ENCODE measurements at regions not wholly inside any gene's neighbourhood (a gene's known extent, or its start where the extent isn't known, plus 50 kb on each side); places are given as distances from the start of the nearest gene placed in this dataset.

GRCh38 chr2:78973630-78974029 is 51.9 kb upstream of the REG3G start:
- no TSS peak for BruUV-seq (replicated peaks)
- H3K27me3 ChIP-seq (replicated peaks; ENCODE audit: control insufficient read depth, insufficient read depth, low read length): no peaks in the 10 kb centered on the region
- no peaks in the 10 kb centered on the region for H3K27me3 Mint-ChIP-seq (ENCODE audit: insufficient read depth, unreplicated experiment)
- H3K36me3 ChIP-seq (ENCODE audit: control insufficient read depth, insufficient read depth, low read length): no peaks in the 10 kb centered on the region
- no peaks in the 10 kb centered on the region for H3K4me1 ChIP-seq
- H3K4me3 Mint-ChIP-seq (ENCODE audit: unreplicated experiment): no peak overlapping the region
- intact Hi-C loops (cut with micrococcal nuclease; ENCODE audit: unreplicated experiment): loop anchor here (10.0 kb wide), 1 partner anchor 429 kb away; no protein-coding TSS in a partner anchor
- H3K27ac Mint-ChIP-seq (ENCODE audit: unreplicated experiment): no peak overlapping the region
- ChIA-PET CTCF (no interaction called here), POLR2A (no interaction called here)
- H3K9me3 ChIP-seq: no peaks in the 10 kb centered on the region
- no peak for DNase-seq
- H3K4me3 ChIP-seq (ENCODE audit: low read depth, low read length): no peak overlapping the region
- H3K4me1 Mint-ChIP-seq (ENCODE audit: low read depth, unreplicated experiment): no peaks in the 10 kb centered on the region
- TF ChIP-seq, protein P1, sequence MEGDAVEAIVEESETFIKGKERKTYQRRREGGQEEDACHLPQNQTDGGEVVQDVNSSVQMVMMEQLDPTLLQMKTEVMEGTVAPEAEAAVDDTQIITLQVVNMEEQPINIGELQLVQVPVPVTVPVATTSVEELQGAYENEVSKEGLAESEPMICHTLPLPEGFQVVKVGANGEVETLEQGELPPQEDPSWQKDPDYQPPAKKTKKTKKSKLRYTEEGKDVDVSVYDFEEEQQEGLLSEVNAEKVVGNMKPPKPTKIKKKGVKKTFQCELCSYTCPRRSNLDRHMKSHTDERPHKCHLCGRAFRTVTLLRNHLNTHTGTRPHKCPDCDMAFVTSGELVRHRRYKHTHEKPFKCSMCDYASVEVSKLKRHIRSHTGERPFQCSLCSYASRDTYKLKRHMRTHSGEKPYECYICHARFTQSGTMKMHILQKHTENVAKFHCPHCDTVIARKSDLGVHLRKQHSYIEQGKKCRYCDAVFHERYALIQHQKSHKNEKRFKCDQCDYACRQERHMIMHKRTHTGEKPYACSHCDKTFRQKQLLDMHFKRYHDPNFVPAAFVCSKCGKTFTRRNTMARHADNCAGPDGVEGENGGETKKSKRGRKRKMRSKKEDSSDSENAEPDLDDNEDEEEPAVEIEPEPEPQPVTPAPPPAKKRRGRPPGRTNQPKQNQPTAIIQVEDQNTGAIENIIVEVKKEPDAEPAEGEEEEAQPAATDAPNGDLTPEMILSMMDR (IDR thresholded peaks at IDR 0.05; ENCODE audit: insufficient read depth in 1 of 2, low read depth in 1 of 2, low read length in 1 of 2, severe bottlenecking in 1 of 2, unreplicated experiment in 1 of 2): no peak
- H3K36me3 Mint-ChIP-seq (ENCODE audit: insufficient read depth, unreplicated experiment): no peaks in the 10 kb centered on the region
- H3K9me3 Mint-ChIP-seq (ENCODE audit: unreplicated experiment): no peaks in the 10 kb centered on the region
